ENCODE measurements at regions not wholly inside any gene's neighbourhood (a gene's known extent, or its start where the extent isn't known, plus 50 kb on each side); places are given as distances from the start of the nearest gene placed in this dataset.

DNA sequence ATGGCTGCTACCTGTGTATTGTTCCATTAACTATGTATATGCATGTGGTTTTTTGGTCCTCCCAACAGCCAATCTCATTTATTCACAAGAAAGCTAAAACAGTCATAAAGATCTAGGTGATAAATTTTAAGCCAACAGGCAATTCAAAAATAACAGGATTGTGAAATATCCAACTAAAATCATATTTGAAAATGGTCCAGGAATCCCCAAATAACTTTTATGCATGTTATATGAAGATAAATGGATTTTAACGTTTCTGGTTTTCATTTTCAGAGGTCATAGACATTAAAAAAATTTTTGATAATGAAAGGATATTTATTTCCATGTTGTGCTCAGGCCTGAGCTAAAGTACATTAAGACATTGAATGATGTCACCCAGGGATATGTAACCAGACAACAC lies 96.8 kb upstream of the JAZF1 start:
- Histone ChIP-seq H3K9me3 (no peaks in the 10 kb centered on the region), H3K36me3 (no peaks in the 10 kb centered on the region), H3K27me3 (no peaks in the 10 kb centered on the region), H3K4me3 (no peak overlapping the region)
- DNase-seq = no peak

DNA sequence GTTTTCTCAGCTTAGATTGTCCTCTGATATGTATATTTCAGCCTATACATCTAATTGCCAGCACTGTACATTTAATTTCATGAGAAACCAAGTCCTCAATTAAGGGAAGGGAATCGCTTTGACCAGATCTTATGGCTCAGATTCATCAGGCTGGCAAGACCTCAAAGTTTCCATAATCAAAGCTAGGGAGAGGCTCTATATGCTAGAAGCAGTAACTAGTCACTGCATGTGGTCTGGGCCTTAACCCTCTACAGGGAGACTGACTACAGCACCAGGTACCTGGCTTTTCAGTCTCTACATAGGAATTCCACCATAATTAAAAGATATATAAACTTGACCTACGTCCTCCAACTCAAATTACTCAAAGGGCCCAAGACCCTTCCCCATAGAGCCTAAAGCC lies 97.4 kb upstream of the JAZF1 start:
- H3K27me3 ChIP-seq = no peaks in the 10 kb centered on the region

DNA sequence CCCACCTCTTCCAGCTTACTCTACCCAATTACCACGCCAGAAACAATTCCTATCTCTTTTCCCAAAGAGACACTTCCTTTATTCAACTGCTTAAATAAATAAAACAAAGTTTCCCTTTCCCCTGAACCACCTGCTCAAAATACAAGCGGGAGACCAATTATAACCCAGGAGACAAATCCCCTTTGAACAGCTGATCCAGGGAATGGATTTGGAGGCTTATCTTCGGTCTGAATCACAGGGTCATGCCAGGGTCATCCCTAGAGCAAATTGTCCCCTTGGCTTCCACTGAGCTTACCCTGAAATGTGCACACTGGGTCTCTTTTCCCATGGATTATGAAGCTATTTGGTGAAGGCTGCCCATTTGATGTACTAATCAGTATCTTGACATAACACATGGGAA lies 99.9 kb upstream of the JAZF1 start:
- no peaks in the 10 kb centered on the region for H3K27me3 ChIP-seq
- H3K36me3 ChIP-seq = no peaks in the 10 kb centered on the region
- H3K4me3 ChIP-seq = no peak overlapping the region
- no peak for DNase-seq
- H3K9me3 ChIP-seq = no peaks in the 10 kb centered on the region

More for the DNA sequence above, 97.4 kb upstream of the JAZF1 start:
- H3K9me3 ChIP-seq = no peaks in the 10 kb centered on the region
- no peaks in the 10 kb centered on the region for H3K36me3 ChIP-seq
- H3K4me3 ChIP-seq = no peak overlapping the region
- no peak for DNase-seq

DNA sequence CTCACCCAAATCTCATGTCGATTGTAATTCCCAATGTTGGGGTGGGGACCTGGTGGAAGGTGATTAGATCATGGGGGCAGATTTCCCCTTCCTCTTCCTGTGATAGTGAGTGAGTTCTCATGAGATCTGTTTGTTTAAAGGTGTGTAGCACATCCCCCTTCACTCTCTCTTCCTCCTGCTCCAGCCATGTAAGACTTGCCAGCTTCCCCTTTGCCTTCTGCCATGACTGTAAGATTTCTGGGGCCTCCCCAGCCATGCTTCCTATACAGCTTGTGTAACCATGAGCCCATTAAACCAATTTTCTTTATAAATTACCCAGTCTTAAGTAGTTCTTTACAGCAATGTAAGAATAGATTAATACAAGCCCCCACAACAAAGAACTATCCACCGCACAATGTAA lies 109.9 kb upstream of the JAZF1 start:
- Histone ChIP-seq H3K4me3 (no peak overlapping the region), H3K36me3 (no peaks in the 10 kb centered on the region), H3K27me3 (no peaks in the 10 kb centered on the region), H3K9me3 (no peaks in the 10 kb centered on the region)
- DNase-seq = no peak

DNA sequence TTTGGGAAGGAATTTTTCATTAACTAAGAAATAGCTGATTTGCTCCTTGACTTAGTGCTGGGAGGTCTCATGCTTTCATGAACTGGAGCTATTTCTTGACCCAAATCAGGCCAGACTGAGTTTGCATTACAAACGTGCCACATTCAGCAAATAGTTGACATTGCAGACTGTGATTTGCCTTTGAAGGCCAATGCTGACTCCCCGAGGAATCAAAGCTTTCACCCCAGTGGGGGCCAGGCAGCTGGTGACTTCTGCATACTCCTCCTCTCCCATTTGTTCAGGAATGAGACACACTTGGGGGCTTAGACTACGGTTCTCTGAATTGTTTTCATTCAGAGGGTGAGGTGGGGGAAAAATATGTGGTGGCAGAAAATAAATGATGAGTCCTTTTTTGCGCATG lies 111.0 kb upstream of the JAZF1 start:
- Histone ChIP-seq H3K36me3 (no peaks in the 10 kb centered on the region), H3K4me3 (no peak overlapping the region), H3K27me3 (no peaks in the 10 kb centered on the region), H3K9me3 (no peaks in the 10 kb centered on the region)
- DNase-seq = no peak

DNA sequence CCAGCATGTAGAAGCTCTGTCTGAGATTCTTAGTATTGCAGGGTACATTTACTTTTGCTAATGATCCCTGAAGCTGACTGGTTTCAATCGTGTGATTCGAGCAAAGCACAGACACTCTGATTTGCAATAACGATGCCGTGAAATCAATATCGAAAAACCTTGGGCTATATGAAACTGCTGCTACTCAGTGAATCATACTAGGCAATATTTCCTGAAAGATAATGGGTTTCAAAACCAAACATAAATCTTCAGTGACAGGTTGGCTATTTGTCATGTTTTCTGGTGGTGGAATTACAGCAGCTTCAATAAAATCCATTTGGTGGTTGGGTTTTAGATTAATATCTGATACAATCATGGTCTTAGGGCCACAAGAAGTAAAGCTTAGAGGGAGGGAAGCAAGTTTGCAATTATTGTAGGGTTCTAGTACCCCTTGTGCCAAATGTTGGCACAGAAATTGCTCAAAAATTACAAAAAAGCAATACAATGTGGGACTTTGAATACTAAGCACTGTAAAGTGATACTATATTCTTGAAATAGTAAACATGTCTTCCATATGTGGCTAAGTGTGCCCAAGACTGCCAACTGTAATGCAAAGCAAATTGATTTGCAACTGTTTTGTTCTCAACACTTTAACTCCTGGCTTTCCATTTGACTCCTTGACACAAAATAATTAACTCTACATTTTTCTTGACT lies 112.4 kb upstream of the JAZF1 start:
- Histone ChIP-seq H3K4me3 (no peak overlapping the region), H3K9me3 (no peaks in the 10 kb centered on the region), H3K36me3 (no peaks in the 10 kb centered on the region), H3K27me3 (no peaks in the 10 kb centered on the region)
- DNase-seq = no peak

DNA sequence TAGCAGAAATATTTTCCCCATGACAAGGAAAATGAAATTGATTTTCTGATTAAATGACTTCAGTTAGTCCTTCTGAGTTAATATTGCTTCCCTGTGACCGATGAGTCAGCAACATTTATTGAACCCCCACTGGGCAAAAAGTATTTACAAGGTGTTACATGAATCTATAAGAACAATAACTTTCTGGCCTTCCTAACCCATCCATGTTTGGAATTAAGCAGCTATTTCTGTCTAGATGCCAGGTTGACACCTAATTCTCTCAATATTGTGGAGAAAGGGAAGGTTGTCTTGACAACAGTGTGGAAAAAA lies 112.9 kb upstream of the JAZF1 start:
- no peaks in the 10 kb centered on the region for H3K27me3 ChIP-seq
- no peaks in the 10 kb centered on the region for H3K36me3 ChIP-seq
- no peak overlapping the region for H3K4me3 ChIP-seq
- DNase-seq = no peak
- H3K9me3 ChIP-seq = no peaks in the 10 kb centered on the region

DNA sequence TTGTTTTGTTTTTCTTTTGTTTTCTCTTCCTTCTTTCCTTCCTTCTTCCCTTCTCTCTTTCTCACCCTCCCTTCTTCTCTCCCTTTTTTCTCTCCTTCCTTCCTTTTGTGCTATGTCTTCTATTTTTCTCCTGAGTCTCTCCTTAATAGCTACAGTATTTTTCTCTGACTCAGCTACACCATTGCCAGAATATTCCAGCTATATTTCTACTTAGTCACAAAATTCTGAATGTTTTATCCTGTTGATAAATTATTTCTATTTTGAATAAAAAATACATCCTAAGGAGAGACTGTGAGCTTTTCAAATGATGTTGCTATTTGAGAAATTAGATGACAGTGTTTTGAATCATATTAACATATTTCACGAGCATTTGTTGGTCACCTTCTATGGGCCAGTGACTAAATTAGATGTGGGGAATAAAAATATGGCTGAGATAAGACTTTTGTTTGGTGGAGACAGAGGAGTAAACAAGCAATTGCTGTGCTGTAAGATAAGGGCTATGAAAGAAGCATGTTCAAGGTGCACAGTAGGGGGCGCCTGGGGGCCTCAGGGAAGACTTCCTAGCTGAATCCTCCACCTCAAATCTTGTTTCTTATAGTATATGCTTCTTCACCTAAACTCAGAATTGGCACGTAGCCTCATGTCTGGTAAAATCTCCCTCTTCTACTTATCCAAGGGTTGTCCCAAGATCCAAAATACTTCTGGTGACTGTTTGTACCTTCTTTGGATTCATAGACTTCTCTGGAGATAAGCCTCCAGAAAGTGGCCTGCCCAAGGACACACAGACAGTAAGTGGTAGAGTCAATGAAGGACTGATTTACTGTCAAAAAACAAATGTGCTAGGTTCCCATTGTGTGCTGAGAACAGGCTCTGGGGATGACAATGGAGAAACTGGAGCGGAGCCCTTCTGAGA lies 115.5 kb upstream of the CREB5 start:
- Histone ChIP-seq H3K9me3 (no peaks in the 10 kb centered on the region), H3K36me3 (no peaks in the 10 kb centered on the region), H3K4me3 (no peak overlapping the region), H3K27me3 (no peaks in the 10 kb centered on the region)
- DNase-seq = peak; percentile 65

DNA sequence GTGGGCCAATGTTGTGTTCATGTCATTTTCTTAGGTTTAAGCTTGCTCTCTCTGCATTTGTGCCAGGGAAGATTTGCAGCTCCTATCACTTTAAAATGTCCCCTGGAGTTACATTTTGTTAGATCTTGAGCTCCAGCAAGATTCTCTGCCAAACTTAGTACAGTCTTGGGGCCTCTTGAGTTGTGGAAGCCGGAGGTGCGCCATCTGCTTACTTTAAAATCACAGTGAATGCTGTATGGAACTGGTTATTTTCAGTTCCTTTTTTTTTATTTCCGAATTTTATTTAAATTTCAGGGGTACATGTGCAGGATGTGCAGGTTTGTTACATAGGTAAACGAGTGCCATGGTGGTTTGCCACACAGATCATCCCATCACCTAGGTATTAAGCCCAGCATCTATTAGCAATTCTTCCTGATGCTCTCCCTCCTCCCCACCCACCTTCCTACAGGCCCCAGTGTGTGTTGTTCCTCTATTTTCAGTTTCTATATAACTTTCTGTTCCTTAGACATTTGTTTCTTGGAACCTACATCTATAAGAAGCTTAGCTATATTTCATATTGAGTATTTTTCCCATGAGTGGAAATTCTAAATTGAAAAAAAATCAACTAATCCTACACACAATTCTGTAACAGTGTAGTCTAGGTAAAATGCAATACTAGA lies 114.4 kb upstream of the CREB5 start:
- H3K9me3 ChIP-seq = no peaks in the 10 kb centered on the region
- no peaks in the 10 kb centered on the region for H3K36me3 ChIP-seq
- no peaks in the 10 kb centered on the region for H3K27me3 ChIP-seq
- H3K4me3 ChIP-seq = no peak overlapping the region
- no peak for DNase-seq

DNA sequence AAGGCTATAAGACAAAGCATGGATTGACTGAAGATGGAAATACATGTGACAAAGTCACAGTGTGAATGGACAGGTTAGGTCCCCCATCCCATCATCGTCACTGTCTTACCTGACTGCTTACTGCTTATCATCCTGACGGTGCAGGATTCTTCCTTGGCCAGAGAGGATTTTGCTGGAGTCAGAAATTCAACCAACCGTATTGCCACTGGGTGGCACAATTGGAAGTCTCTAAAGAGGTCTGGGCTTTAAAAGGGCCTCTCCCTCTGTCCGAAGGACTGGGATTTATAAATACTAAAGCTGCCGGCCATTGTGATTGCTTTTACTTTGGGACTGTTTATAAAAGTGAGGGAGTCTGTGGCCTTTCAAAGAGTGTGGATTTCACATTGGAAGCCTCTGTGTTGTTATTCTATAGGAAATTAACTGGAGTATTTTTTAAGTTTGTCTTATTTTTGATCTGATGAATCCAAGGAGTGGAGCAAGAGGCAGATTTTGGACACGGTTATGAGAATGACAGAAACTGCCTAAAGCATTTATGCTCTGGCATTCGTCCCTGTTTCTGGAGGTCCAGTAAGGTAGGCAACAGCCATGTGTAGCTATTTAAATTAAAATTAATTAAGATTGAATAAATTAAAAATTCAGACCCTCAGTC lies 113.3 kb upstream of the CREB5 start:
- Histone ChIP-seq H3K4me3 (no peak overlapping the region), H3K9me3 (no peaks in the 10 kb centered on the region), H3K36me3 (no peaks in the 10 kb centered on the region), H3K27me3 (no peaks in the 10 kb centered on the region)
- DNase-seq = peak; percentile 57

DNA sequence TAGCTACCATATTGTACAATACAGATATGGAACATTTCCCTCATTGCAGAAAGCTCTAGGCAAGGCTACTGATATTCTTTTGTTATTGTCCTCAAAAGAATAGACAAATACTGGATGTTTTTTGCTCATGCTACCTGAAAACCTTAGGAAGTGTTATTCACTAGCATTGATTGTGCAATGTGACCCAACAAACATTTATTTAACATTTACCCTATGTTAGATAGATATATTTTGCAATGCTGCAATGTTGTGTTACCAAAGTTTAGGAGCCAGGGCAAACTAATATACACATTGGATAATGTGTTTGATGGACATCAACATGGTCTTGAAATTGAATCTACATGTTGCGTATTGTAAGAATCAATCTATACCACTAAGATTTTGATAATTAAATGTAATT lies 112.8 kb upstream of the CREB5 start:
- Histone ChIP-seq H3K4me3 (no peak overlapping the region), H3K36me3 (no peaks in the 10 kb centered on the region), H3K27me3 (no peaks in the 10 kb centered on the region), H3K9me3 (no peaks in the 10 kb centered on the region)
- no peak for DNase-seq

DNA sequence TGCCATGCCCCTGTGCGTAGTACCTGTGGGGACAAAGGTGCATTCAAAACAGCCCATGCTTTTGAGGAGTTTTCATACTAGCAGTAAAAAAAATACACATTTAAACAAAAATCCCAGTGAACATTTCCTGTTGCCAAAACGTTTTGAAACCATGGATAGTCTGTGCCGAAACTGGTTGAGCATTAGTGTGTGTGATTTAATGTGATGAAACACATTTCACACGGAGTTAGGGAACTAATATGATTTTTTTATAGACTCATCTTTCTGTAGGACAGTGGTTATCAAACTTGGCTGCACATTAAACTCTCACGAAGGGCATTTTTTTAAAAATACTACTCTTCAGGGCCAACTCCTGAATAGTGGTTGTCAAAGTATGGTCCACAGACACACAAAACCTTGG lies 111.8 kb upstream of the CREB5 start:
- DNase-seq = no peak

DNA sequence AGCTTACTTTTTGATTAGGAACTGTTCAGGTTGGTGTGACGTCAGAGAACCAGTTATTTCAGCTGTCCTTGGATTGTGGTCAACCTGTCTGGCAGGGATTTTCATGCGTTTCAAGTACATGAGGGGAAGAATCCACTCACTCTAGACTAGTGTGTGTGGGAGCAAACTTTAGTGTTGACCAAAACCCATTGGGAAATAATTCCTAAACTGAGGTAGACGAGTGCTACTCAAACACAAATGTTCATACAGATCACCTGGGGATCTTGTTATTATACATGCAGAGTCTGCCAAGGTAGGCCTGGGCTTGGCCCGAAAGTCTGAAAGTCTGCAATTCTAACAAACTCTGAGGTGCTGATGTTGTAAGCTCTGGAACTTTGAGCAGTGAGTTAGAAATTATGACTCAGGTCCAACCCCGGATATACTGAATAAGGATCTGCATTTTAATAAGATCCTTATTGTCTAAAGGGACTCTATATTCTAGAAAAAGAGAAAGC lies 111.1 kb upstream of the CREB5 start:
- Histone ChIP-seq H3K27me3 (no peaks in the 10 kb centered on the region), H3K36me3 (no peaks in the 10 kb centered on the region), H3K9me3 (no peaks in the 10 kb centered on the region), H3K4me3 (no peak overlapping the region)
- no peak for DNase-seq

More for the DNA sequence above, 111.8 kb upstream of the CREB5 start:
- no peaks in the 10 kb centered on the region for H3K27me3 ChIP-seq
- no peaks in the 10 kb centered on the region for H3K9me3 ChIP-seq
- H3K36me3 ChIP-seq = no peaks in the 10 kb centered on the region
- H3K4me3 ChIP-seq = no peak overlapping the region

DNA sequence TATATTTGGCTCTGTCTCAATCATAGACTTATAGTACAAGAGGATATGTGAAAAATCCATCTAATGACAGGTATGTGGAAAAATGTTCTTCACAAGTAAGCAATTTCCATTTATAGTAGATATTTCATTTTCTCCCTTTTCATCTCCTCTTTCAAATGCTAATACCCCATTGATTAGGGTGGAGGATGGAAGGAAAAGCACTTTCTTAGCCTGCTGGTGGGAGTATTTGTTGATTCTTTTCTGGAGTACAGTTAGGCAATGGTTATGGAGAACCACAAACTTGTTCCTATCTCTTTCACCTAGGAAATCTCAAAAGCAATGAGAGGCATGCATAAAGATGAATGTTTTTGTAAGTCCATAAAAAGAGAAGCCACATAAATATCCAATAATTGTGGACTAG lies 108.0 kb upstream of the CREB5 start:
- Histone ChIP-seq H3K9me3 (peaks cover 3% of the 10 kb centered on the region; the same call in 1 of the 2 replicates), H3K27me3 (no peaks in the 10 kb centered on the region), H3K36me3 (no peaks in the 10 kb centered on the region), H3K4me3 (no peak overlapping the region)
- no peak for DNase-seq

DNA sequence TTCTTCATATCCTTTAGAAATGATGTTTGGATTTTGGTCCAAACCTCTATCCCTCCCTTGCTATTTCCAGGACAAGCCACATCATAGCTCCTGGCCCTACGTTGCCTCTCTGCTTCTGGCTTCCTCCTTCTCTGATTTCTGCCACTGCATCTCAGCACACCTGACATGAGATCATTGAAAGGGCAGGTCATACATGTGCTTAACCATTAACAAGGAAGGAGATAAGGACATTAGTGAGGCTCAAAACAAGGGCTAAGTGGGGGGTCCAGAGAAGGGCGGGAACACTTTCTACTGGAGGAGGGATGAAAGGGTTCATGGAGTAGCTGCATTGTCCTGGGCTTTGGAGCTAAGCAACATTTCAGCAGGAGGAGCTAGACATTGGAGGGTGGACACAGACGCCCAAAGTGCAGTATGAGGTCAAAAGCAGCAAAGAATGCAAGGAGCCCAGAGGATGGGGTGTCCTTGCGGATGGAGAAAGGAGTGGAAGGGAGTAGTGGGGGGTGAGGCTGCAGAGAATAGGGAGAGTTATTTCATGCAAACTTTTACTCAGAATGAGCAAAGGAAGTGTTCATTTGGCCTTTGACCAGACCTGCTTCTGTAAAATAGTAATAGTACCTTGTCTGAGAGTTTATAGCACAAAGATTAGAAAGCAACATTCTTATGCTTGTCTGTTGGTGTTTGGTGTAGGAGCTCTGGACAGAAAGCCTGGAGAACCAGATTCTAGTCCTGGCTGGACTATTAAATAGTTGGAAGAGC lies 102.4 kb upstream of the CREB5 start:
- no peaks in the 10 kb centered on the region for H3K27me3 ChIP-seq
- DNase-seq = no peak
- H3K9me3 ChIP-seq = peaks cover 3% of the 10 kb centered on the region; the same call in 1 of the 2 replicates
- H3K4me3 ChIP-seq = no peak overlapping the region
- no peaks in the 10 kb centered on the region for H3K36me3 ChIP-seq

DNA sequence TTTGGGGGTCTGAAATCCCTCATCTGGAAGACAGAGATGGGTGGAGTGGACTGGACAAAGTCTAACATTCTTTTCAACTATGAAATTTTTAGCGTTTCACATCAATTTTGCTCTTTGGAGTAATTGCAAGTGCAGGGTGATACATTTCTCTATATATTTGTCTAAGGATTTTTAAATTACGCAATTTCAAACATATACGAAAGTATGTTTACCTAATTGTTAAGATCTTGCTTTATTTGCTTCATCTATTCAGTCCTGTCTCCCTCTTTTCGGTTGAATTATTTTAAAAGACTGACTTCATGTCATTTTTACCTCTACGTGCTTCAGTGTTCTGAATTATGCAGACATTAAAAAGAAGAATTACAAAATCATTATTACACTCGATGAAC lies 101.9 kb upstream of the CREB5 start:
- no peak for DNase-seq
- Histone ChIP-seq H3K4me3 (no peak overlapping the region), H3K36me3 (no peaks in the 10 kb centered on the region), H3K27me3 (no peaks in the 10 kb centered on the region), H3K9me3 (peaks cover 3% of the 10 kb centered on the region; the same call in 1 of the 2 replicates)
